CD14-positive monocyte (primary cell): ENCODE measurements at regions not wholly inside any gene's neighbourhood (a gene's known extent, or its start where the extent isn't known, plus 50 kb on each side); places are given as distances from the start of the nearest gene placed in this dataset.

ENCODE experiments used
- DNase-seq, 3 donors: peaks; one replicate each; pipeline ENCODE4 v3.0.0-alpha.2; 2011 to 2022
- H2AFZ ChIP-seq: 2 replicates; pipeline ENCODE4 v1.6.0; 2012; ENCODE audit warnings: mild to moderate bottlenecking, low read depth, low read length, inconsistent platforms; ENCODE audit not compliant: insufficient read depth, poor library complexity, severe bottlenecking
- H3K27ac ChIP-seq, 2 donors: 1 replicate in 1 of 2; 2 replicates in 1 of 2; pipeline ENCODE4 v1.5.1; 2012 to 2013; ENCODE audit warnings: low read length in 2 of 2, control low read depth in 1 of 2, inconsistent platforms in 1 of 2, low read depth in 1 of 2, mild to moderate bottlenecking in 1 of 2
- H3K27me3 ChIP-seq, 2 donors: one replicate each; pipeline versions ENCODE4 v1.6.0 to v1.6.1; 2011 to 2013; ENCODE audit warnings: low read length in 2 of 2; ENCODE audit not compliant: control insufficient read depth in 2 of 2, insufficient read depth in 2 of 2
- H3K36me3 ChIP-seq, 2 donors: replicated peaks in 1 of 2; 1 replicate in 1 of 2; 2 replicates in 1 of 2; pipeline versions ENCODE4 v1.5.1 to v1.6.1; 2012 to 2013; ENCODE audit warnings: low read length in 2 of 2, control low read depth in 1 of 2, inconsistent platforms in 1 of 2, mild to moderate bottlenecking in 1 of 2; ENCODE audit not compliant: insufficient read depth in 2 of 2, control insufficient read depth in 1 of 2
- H3K4me1 ChIP-seq, 2 donors: 1 replicate in 1 of 2; 2 replicates in 1 of 2; pipeline versions ENCODE4 v1.5.1 to v1.6.1; 2012 to 2013; ENCODE audit warnings: low read length in 2 of 2, control low read depth in 1 of 2, inconsistent platforms in 1 of 2, mild to moderate bottlenecking in 1 of 2, moderate library complexity in 1 of 2; ENCODE audit not compliant: insufficient read depth in 2 of 2, control insufficient read depth in 1 of 2
- H3K4me2 ChIP-seq: replicated peaks from 2 replicates; pipeline ENCODE3; 2012; ENCODE audit warnings: low read length, moderate library complexity, mild to moderate bottlenecking; ENCODE audit not compliant: poor library complexity, severe bottlenecking; ENCODE audit errors: extremely low read depth
- H3K4me3 ChIP-seq, 3 experiments: fragments of 200-600 bp in 1 of 3; sonication (generic) in 1 of 3; replicated peaks in 1 of 3; 1 replicate in 2 of 3; 2 replicates in 1 of 3; pipeline ENCODE4 v1.5.1; 2011 to 2013; ENCODE audit warnings: low read length in 3 of 3, mild to moderate bottlenecking in 3 of 3, control low read depth in 2 of 3, low read depth in 2 of 3, inconsistent platforms in 1 of 3, moderate library complexity in 1 of 3
- H3K79me2 ChIP-seq: 2 replicates; pipeline ENCODE4 v1.6.0; 2012; ENCODE audit warnings: mild to moderate bottlenecking, control low read depth, inconsistent platforms, low read length, moderate library complexity; ENCODE audit not compliant: insufficient read depth
- H3K9ac ChIP-seq: 2 replicates; pipeline ENCODE4 v1.6.0; 2017; ENCODE audit warnings: low read length, mild to moderate bottlenecking; ENCODE audit not compliant: insufficient read depth, poor library complexity, severe bottlenecking
- H3K9me3 ChIP-seq, 2 donors: replicated peaks in 1 of 2; 1 replicate in 1 of 2; 2 replicates in 1 of 2; pipeline versions ENCODE4 v1.5.1 to v1.6.1; 2012 to 2013; ENCODE audit warnings: low read length in 2 of 2, control low read depth in 1 of 2; ENCODE audit not compliant: control insufficient read depth in 1 of 2, insufficient read depth in 1 of 2
- H4K20me1 ChIP-seq: 2 replicates; pipeline ENCODE4 v1.6.0; 2012; ENCODE audit warnings: mild to moderate bottlenecking, low read length, control low read depth, moderate library complexity; ENCODE audit not compliant: insufficient read depth
- H3K27ac Mint-ChIP-seq, 7 donors: one replicate each; pipeline ENCODE4 v1.8.0; 2020; ENCODE audit warnings: mild to moderate bottlenecking in 7 of 7, mixed read lengths in 7 of 7, moderate library complexity in 6 of 7, inconsistent platforms in 2 of 7
- H3K27me3 Mint-ChIP-seq, 3 donors: one replicate each; pipeline ENCODE4 v1.8.0; 2021 to 2022; ENCODE audit warnings: low read depth in 3 of 3, mild to moderate bottlenecking in 3 of 3, mixed read lengths in 3 of 3, moderate library complexity in 3 of 3, inconsistent platforms in 1 of 3
- H3K36me3 Mint-ChIP-seq, 2 donors: one replicate each; pipeline ENCODE4 v1.8.0; 2020; ENCODE audit warnings: mixed read lengths in 2 of 2, inconsistent platforms in 1 of 2, mild to moderate bottlenecking in 1 of 2
- H3K4me1 Mint-ChIP-seq: one replicate; pipeline ENCODE4 v1.8.0; 2020; ENCODE audit warnings: mild to moderate bottlenecking, mixed read lengths
- H3K4me3 Mint-ChIP-seq, 2 donors: one replicate each; pipeline ENCODE4 v1.8.0; 2020; ENCODE audit warnings: mild to moderate bottlenecking in 2 of 2, mixed read lengths in 2 of 2, moderate library complexity in 1 of 2
- H3K9me3 Mint-ChIP-seq, 7 donors: one replicate each; pipeline ENCODE4 v1.8.0; 2020 to 2022; ENCODE audit warnings: mixed read lengths in 7 of 7, mild to moderate bottlenecking in 6 of 7, moderate library complexity in 6 of 7, inconsistent platforms in 2 of 7
- CTCF ChIP-seq: fragments of 200-600 bp; IDR thresholded peaks from one replicate; pipeline ENCODE4 v1.8.0; 2022; ENCODE audit warnings: antibody characterized with exemption, mild to moderate bottlenecking
- WGBS: methylation state at CpG from one replicate; pipeline ENCODE4 v1.1.5; 2013; ENCODE audit warnings: missing lambda C conversion rate; ENCODE audit not compliant: insufficient coverage; 5-methylcytosine and 5-hydroxymethylcytosine counted together
- intact Hi-C, 2 donors: fragments of 100-400 bp; cut with micrococcal nuclease; formaldehyde crosslinking; loops; one replicate each; pipeline versions ENCODE4 v1.15.0 to v1.15.1; 2023

GRCh38 chr5:60516688-60517087 is 183.3 kb downstream of the DEPDC1B start:
- no CpG with 5 or more reads among the region's 2 CpGs for WGBS
- Mint-ChIP-seq H3K27me3 (peaks cover 0 to 4% (median 2%) of the 10 kb centered on the region in 3 donors), H3K4me3 (no peak overlapping the region), H3K36me3 (no peaks in the 10 kb centered on the region), H3K9me3 (peaks cover 0 to 13% (median 5%) of the 10 kb centered on the region in 7 donors), H3K4me1 (peaks cover 8% of the 10 kb centered on the region), H3K27ac (no peak overlapping the region)
- peaks cover 0 to 14% of the 10 kb centered on the region in 2 donors for H3K9me3 ChIP-seq
- no peak for TF ChIP-seq CTCF
- H3K27me3 ChIP-seq, result no peaks in the 10 kb centered on the region
- intact Hi-C loops, result no loop called here
- H4K20me1 ChIP-seq, result no peaks in the 10 kb centered on the region
- no peak for DNase-seq
- H2AFZ ChIP-seq, result no peak overlapping the region
- H3K9ac ChIP-seq, result no peak overlapping the region
- H3K79me2 ChIP-seq, result no peaks in the 10 kb centered on the region
- H3K4me3 ChIP-seq, result no peak overlapping the region
- H3K36me3 ChIP-seq, result no peaks in the 10 kb centered on the region
- H3K27ac ChIP-seq, result no peak overlapping the region
- peaks cover 17 to 28% of the 10 kb centered on the region in 2 donors for H3K4me1 ChIP-seq
- no peak overlapping the region for H3K4me2 ChIP-seq

- peak overlapping the region; percentile 35 for H3K4me2 ChIP-seq
- no peak for TF ChIP-seq CTCF
- intact Hi-C loops, result no loop called here
- H3K9me3 ChIP-seq, result peaks cover 0 to 14% of the 10 kb centered on the region in 2 donors
- WGBS, result no CpG with 5 or more reads among the region's 1 CpG
- no peak overlapping the region for H3K4me3 ChIP-seq
- no peaks in the 10 kb centered on the region for H3K27me3 ChIP-seq
- Mint-ChIP-seq H3K4me3 (no peak overlapping the region), H3K36me3 (no peaks in the 10 kb centered on the region), H3K9me3 (peaks cover 0 to 13% (median 5%) of the 10 kb centered on the region in 7 donors), H3K27ac (peak overlapping the region in 2 of 7 donors; percentile 27 to 36), H3K27me3 (peaks cover 0 to 2% (median 2%) of the 10 kb centered on the region in 3 donors), H3K4me1 (peaks cover 8% of the 10 kb centered on the region)
- H3K79me2 ChIP-seq, result no peaks in the 10 kb centered on the region
- no peak overlapping the region for H2AFZ ChIP-seq
- H3K9ac ChIP-seq, result no peak overlapping the region
- DNase-seq, result peak in 1 of 3 donors; percentile 24
- H3K4me1 ChIP-seq, result peaks cover 0 to 9% of the 10 kb centered on the region in 2 donors
- H4K20me1 ChIP-seq, result no peaks in the 10 kb centered on the region
- H3K36me3 ChIP-seq, result no peaks in the 10 kb centered on the region
- peak overlapping the region in 1 of 2 donors; percentile 4 for H3K27ac ChIP-seq
These were observed 185.8 kb downstream of the DEPDC1B start for GRCh38 chr5:60514152-60514551.
